Keratinocyte (primary cell): ENCODE measurements at regions not wholly inside any gene's neighbourhood (a gene's known extent, or its start where the extent isn't known, plus 50 kb on each side); places are given as distances from the start of the nearest gene placed in this dataset.

Experiments
- DNase-seq: peaks from one replicate; pipeline ENCODE4 v3.0.0-alpha.2; 2011; ENCODE audit warnings: low read depth, missing footprints, low spot score
- FAIRE-seq: peaks from 2 replicates; lab custom pipeline; 2011; peaks lifted over from hg19 to GRCh38; lab: Jason Lieb, UNC
- H2AFZ ChIP-seq: 2 replicates; pipeline ENCODE4 v1.6.0; 2012; ENCODE audit warnings: low read length, control low read depth, inconsistent platforms; ENCODE audit not compliant: control insufficient read depth
- H3K27ac ChIP-seq: 2 replicates; pipeline ENCODE4 v1.5.1; 2011; ENCODE audit warnings: low read length; ENCODE audit not compliant: control insufficient read depth, insufficient read depth
- H3K27me3 ChIP-seq: 3 replicates; pipeline ENCODE4 v1.6.0; 2011; ENCODE audit warnings: low read length; ENCODE audit not compliant: control insufficient read depth, insufficient read depth; ENCODE audit errors: extremely low read depth
- H3K36me3 ChIP-seq, 2 experiments: 2 replicates in 1 of 2; 3 replicates in 1 of 2; pipeline ENCODE4 v1.5.1; 2011; ENCODE audit warnings: low read length in 2 of 2, mild to moderate bottlenecking in 1 of 2; ENCODE audit not compliant: control insufficient read depth in 2 of 2, insufficient read depth in 2 of 2; ENCODE audit errors: extremely low read depth in 1 of 2
- H3K4me1 ChIP-seq: 3 replicates; pipeline ENCODE4 v1.5.1; 2011; ENCODE audit warnings: low read length; ENCODE audit not compliant: control insufficient read depth, insufficient read depth; ENCODE audit errors: extremely low read depth
- H3K4me2 ChIP-seq: 3 replicates; pipeline ENCODE4 v1.6.0; 2011; ENCODE audit warnings: low read depth, low read length; ENCODE audit not compliant: control insufficient read depth, insufficient read depth; ENCODE audit errors: extremely low read depth
- H3K4me3 ChIP-seq, 3 experiments: fragments of 200-600 bp in 1 of 3; sonication (generic) in 1 of 3; 2 replicates in 2 of 3; 3 replicates in 1 of 3; pipeline ENCODE4 v1.5.1; 2011 to 2016; ENCODE audit warnings: low read length in 3 of 3, mild to moderate bottlenecking in 3 of 3, control low read depth in 2 of 3, inconsistent platforms in 1 of 3, low read depth in 1 of 3, mixed read lengths in 1 of 3, mixed run types in 1 of 3, moderate library complexity in 1 of 3; ENCODE audit not compliant: control insufficient read depth in 2 of 3, insufficient read depth in 2 of 3; ENCODE audit errors: extremely low read depth in 1 of 3
- H3K79me2 ChIP-seq: 2 replicates; pipeline ENCODE4 v1.6.0; 2012; ENCODE audit warnings: low read length; ENCODE audit not compliant: control insufficient read depth, insufficient read depth
- H3K9ac ChIP-seq: 3 replicates; pipeline ENCODE4 v1.6.0; 2011; ENCODE audit warnings: low read length; ENCODE audit not compliant: control insufficient read depth, insufficient read depth; ENCODE audit errors: extremely low read depth
- H3K9me1 ChIP-seq: 3 replicates; pipeline ENCODE4 v1.6.0; 2011; ENCODE audit warnings: low read length; ENCODE audit not compliant: control insufficient read depth, insufficient read depth; ENCODE audit errors: extremely low read depth
- H3K9me3 ChIP-seq: 2 replicates; pipeline ENCODE4 v1.5.1; 2012; ENCODE audit warnings: low read depth, low read length; ENCODE audit not compliant: control insufficient read depth
- H4K20me1 ChIP-seq: 3 replicates; pipeline ENCODE4 v1.6.0; 2011; ENCODE audit warnings: low read length; ENCODE audit not compliant: control insufficient read depth, insufficient read depth; ENCODE audit errors: extremely low read depth
- EZH2 ChIP-seq: IDR thresholded peaks from one replicate; pipeline ENCODE4 v1.6.1; 2012; ENCODE audit warnings: inconsistent platforms, mild to moderate bottlenecking, low read length, moderate library complexity
- dilution Hi-C: fragments of 300-500 bp; cut with MboI; formaldehyde crosslinking; loops from one replicate; pipeline ENCODE4 v1.7.0; 2020; ENCODE audit warnings: low sequenced_read_pairs; ENCODE audit not compliant: extremely low pct_ligation_motif_present
- TF ChIP-seq, protein P1 (sequence below), 3 experiments: IDR thresholded peaks in 1 of 3; conservative IDR thresholded peaks in 1 of 3; optimal IDR thresholded peaks in 1 of 3; 2 replicates in 2 of 3; 3 replicates in 1 of 3; pipeline versions ENCODE3 to v1.5.1; 2011; ENCODE audit warnings: low read length in 3 of 3, mild to moderate bottlenecking in 3 of 3, moderate library complexity in 2 of 3, control low read depth in 1 of 3, inconsistent platforms in 1 of 3; ENCODE audit not compliant: insufficient read depth in 2 of 3; ENCODE audit errors: extremely low read depth in 1 of 3

DNA sequence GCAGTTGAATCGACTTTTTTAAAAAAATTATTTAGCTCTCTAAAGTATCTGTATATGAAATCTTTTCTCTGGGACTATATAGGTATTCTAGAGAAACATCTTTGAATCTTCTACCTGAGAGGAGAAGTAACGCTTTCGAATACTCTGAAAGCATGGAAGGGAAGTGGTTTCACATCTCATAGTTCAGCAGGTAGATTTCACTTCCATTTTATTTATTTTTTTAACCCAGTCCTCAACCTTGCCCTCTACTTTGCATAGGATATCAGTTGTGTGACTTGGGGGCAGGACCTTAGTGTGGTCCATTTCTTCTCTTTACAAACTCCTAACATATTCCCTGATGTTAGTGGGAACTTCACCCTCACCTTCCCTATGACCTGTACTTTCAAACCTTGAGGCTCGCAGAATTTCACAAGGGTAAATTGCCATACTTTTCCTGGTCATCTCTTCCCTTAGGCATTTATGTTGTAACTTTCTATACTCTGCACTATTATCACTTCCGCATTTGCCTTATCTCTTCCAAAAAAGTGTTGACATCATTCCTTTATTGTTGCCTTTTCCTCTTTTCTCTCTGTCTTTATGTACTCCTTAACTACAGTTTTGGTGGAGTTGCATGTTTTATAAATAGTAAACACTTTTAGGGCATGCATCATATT is 1208.5 kb upstream of the ADGRL4 start:
- TF ChIP-seq, protein P1, sequence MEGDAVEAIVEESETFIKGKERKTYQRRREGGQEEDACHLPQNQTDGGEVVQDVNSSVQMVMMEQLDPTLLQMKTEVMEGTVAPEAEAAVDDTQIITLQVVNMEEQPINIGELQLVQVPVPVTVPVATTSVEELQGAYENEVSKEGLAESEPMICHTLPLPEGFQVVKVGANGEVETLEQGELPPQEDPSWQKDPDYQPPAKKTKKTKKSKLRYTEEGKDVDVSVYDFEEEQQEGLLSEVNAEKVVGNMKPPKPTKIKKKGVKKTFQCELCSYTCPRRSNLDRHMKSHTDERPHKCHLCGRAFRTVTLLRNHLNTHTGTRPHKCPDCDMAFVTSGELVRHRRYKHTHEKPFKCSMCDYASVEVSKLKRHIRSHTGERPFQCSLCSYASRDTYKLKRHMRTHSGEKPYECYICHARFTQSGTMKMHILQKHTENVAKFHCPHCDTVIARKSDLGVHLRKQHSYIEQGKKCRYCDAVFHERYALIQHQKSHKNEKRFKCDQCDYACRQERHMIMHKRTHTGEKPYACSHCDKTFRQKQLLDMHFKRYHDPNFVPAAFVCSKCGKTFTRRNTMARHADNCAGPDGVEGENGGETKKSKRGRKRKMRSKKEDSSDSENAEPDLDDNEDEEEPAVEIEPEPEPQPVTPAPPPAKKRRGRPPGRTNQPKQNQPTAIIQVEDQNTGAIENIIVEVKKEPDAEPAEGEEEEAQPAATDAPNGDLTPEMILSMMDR (optimal IDR thresholded peaks at IDR 0.05 in 1 of 3, IDR thresholded peaks at IDR 0.05 in 1 of 3, conservative IDR thresholded peaks at IDR 0.05 in 1 of 3; ENCODE audit: extremely low read depth in 1 of 3, insufficient read depth in 2 of 3, low read length in 3 of 3): no peak
- TF ChIP-seq EZH2: no peak
- no peak overlapping the region for H3K4me3 ChIP-seq
- H3K4me1 ChIP-seq: no peaks in the 10 kb centered on the region
- no peaks in the 10 kb centered on the region for H3K9me3 ChIP-seq
- no peaks in the 10 kb centered on the region for H3K9me1 ChIP-seq
- no peaks in the 10 kb centered on the region for H3K27me3 ChIP-seq
- no peak overlapping the region for H3K9ac ChIP-seq
- FAIRE-seq (no peak), DNase-seq (no peak)
- no peaks in the 10 kb centered on the region for H4K20me1 ChIP-seq
- H2AFZ ChIP-seq: no peak overlapping the region
- no peak overlapping the region for H3K4me2 ChIP-seq
- no peak overlapping the region for H3K27ac ChIP-seq
- dilution Hi-C loops: no loop called here
- H3K36me3 ChIP-seq: no peaks in the 10 kb centered on the region
- H3K79me2 ChIP-seq: no peaks in the 10 kb centered on the region

DNA sequence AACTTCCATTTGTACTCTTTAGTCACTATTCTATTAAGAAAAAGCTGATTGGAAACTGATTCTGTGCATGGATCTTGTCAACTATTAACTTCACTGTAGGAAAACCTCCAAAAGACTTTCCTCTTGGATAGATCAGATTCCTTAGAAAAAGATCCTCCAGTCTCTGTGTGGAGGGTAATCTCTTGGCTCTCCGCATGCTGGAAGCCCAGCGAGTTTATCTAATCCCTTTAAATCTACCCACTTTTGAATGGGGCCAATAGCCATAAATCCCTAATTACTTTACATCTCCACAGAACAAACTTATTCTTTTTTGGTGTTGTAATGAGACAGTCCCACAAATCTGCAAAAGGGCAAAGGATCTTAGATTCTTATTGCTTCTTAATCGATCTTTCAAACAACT is 1206.4 kb upstream of the ADGRL4 start:
- FAIRE-seq: no peak
- dilution Hi-C loops: no loop called here
- H3K27ac ChIP-seq: no peak overlapping the region
- H3K4me1 ChIP-seq: no peaks in the 10 kb centered on the region
- no peak for DNase-seq
- H3K4me3 ChIP-seq: no peak overlapping the region
- H3K9ac ChIP-seq: no peak overlapping the region
- no peaks in the 10 kb centered on the region for H4K20me1 ChIP-seq
- no peaks in the 10 kb centered on the region for H3K79me2 ChIP-seq
- H3K27me3 ChIP-seq: no peaks in the 10 kb centered on the region
- H3K9me3 ChIP-seq: no peaks in the 10 kb centered on the region
- TF ChIP-seq, protein P1 (optimal IDR thresholded peaks at IDR 0.05 in 1 of 3, IDR thresholded peaks at IDR 0.05 in 1 of 3, conservative IDR thresholded peaks at IDR 0.05 in 1 of 3; ENCODE audit: extremely low read depth in 1 of 3, insufficient read depth in 2 of 3, low read length in 3 of 3): no peak
- TF ChIP-seq EZH2: no peak
- H3K9me1 ChIP-seq: no peaks in the 10 kb centered on the region
- no peak overlapping the region for H2AFZ ChIP-seq
- no peak overlapping the region for H3K4me2 ChIP-seq
- no peaks in the 10 kb centered on the region for H3K36me3 ChIP-seq
